Tibial nerve (tissue), 4 donors: ENCODE measurements at regions not wholly inside any gene's neighbourhood (a gene's known extent, or its start where the extent isn't known, plus 50 kb on each side); places are given as distances from the start of the nearest gene placed in this dataset.

Source experiments
- DNase-seq, 2 donors: peaks; one replicate each; pipeline ENCODE4 v3.0.0-alpha.2; 2019; ENCODE audit warnings: low spot score in 2 of 2
- H3K27ac ChIP-seq, 4 donors: fragments of 200-600 bp; sonication (generic) in 3 of 4; one replicate each; pipeline ENCODE4 v1.5.1; 2017 to 2019; ENCODE audit warnings: mild to moderate bottlenecking in 1 of 4
- H3K27me3 ChIP-seq, 2 donors: fragments of 200-600 bp; sonication (generic) in 1 of 2; one replicate each; pipeline versions ENCODE4 v1.5.1 to v1.6.0; 2017 to 2019
- H3K36me3 ChIP-seq, 3 donors: fragments of 200-600 bp; sonication (generic); one replicate each; pipeline ENCODE4 v1.5.1; 2018 to 2019
- H3K4me1 ChIP-seq, 4 donors: fragments of 200-600 bp; sonication (generic) in 3 of 4; one replicate each; pipeline ENCODE4 v1.5.1; 2017 to 2019
- H3K4me3 ChIP-seq, 4 donors: fragments of 200-600 bp; sonication (generic) in 3 of 4; one replicate each; pipeline ENCODE4 v1.5.1; 2017 to 2019; ENCODE audit warnings: mild to moderate bottlenecking in 1 of 4, moderate library complexity in 1 of 4
- H3K9me3 ChIP-seq, 4 donors: fragments of 200-600 bp; sonication (generic) in 3 of 4; one replicate each; pipeline ENCODE4 v1.5.1; 2017 to 2019
- CTCF ChIP-seq, 5 experiments: fragments of 200-600 bp in 3 of 5; fragments of 450-650 bp in 2 of 5; sonication (generic) in 3 of 5; IDR thresholded peaks; one replicate each; pipeline ENCODE4 v1.5.1; 2016 to 2019; ENCODE audit warnings: antibody characterized with exemption in 5 of 5, mild to moderate bottlenecking in 3 of 5, moderate library complexity in 2 of 5
- EP300 ChIP-seq, 2 donors: sonication (generic); formaldehyde crosslinking; IDR thresholded peaks; one replicate each; pipeline ENCODE4 v1.6.1; 2017; ENCODE audit warnings: antibody characterized with exemption in 2 of 2, mild to moderate bottlenecking in 1 of 2
- POLR2A ChIP-seq, 2 donors: fragments of 450-650 bp; IDR thresholded peaks; one replicate each; pipeline ENCODE4 v1.6.1; 2017; ENCODE audit warnings: antibody characterized with exemption in 2 of 2, mild to moderate bottlenecking in 2 of 2, moderate library complexity in 2 of 2
- WGBS, 2 donors: methylation state at CpG; one replicate each; pipeline ENCODE4 v1.1.5; 2018; 5-methylcytosine and 5-hydroxymethylcytosine counted together

- Histone ChIP-seq H3K36me3 (no peaks in the 10 kb centered on the region), H3K9me3 (peaks cover 0 to 11% (median 0%) of the 10 kb centered on the region in 4 donors), H3K4me1 (no peaks in the 10 kb centered on the region), H3K4me3 (no peak overlapping the region), H3K27me3 (no peaks in the 10 kb centered on the region), H3K27ac (no peak overlapping the region)
- DNase-seq, result no peak
- no peak for TF ChIP-seq POLR2A (IDR thresholded peaks at IDR 0.05)
- no peak for TF ChIP-seq CTCF (IDR thresholded peaks at IDR 0.05)
- TF ChIP-seq EP300 (IDR thresholded peaks at IDR 0.05), result no peak
- WGBS, 2 donors, result 95 to 96% methylated on average over 5 of the region's 6 CpGs
These were observed 934.7 kb upstream of the PRMT6 start for GRCh38 chr1:106121728-106122127.

DNA sequence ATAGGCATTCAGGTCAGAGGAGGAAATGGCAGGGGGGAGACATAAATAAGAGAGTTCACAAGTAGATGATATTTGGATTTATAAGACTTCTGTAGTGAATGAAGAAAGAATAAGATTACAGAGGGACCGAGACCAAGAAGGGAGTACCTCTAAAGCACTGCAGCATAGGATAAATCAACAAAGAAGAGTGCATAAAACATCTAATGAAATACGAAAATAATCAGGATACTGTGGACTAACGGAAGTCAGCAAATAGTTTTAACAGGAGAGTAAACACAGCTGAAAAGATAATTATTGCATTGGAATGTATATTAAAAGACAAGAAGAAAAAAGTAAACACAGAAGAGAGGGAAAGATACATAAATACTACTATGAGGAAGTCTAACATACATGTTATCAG is 921.9 kb upstream of the PRMT6 start:
- Histone ChIP-seq H3K4me1 (no peaks in the 10 kb centered on the region), H3K36me3 (no peaks in the 10 kb centered on the region), H3K27me3 (no peaks in the 10 kb centered on the region), H3K9me3 (no peaks in the 10 kb centered on the region), H3K27ac (no peak overlapping the region), H3K4me3 (no peak overlapping the region)
- DNase-seq, result no peak
- TF ChIP-seq EP300 (IDR thresholded peaks at IDR 0.05), result no peak
- no peak for TF ChIP-seq POLR2A (IDR thresholded peaks at IDR 0.05)
- TF ChIP-seq CTCF (IDR thresholded peaks at IDR 0.05), result no peak
- 40% methylated on average over 3 of the region's 3 CpGs for WGBS, 2 donors

GRCh38 chr1:106173101-106173500 is 883.4 kb upstream of the PRMT6 start:
- no peak for DNase-seq
- H3K27me3 ChIP-seq, result no peaks in the 10 kb centered on the region
- H3K36me3 ChIP-seq, result no peaks in the 10 kb centered on the region
- H3K27ac ChIP-seq, result no peak overlapping the region
- TF ChIP-seq CTCF (IDR thresholded peaks at IDR 0.05) (no peak), EP300 (IDR thresholded peaks at IDR 0.05) (no peak), POLR2A (IDR thresholded peaks at IDR 0.05) (no peak)
- no peak overlapping the region for H3K4me3 ChIP-seq
- H3K9me3 ChIP-seq, result peaks cover 0 to 6% (median 0%) of the 10 kb centered on the region in 4 donors
- whole genome bisulfite sequencing, 2 donors, result 87 to 93% methylated on average over 5 of the region's 5 CpGs
- H3K4me1 ChIP-seq, result no peaks in the 10 kb centered on the region

- no peaks in the 10 kb centered on the region for H3K4me1 ChIP-seq
- no peaks in the 10 kb centered on the region for H3K9me3 ChIP-seq
- H3K27ac ChIP-seq, result no peak overlapping the region
- no peak for DNase-seq
- no peaks in the 10 kb centered on the region for H3K27me3 ChIP-seq
- no peaks in the 10 kb centered on the region for H3K36me3 ChIP-seq
- TF ChIP-seq EP300 (IDR thresholded peaks at IDR 0.05) (no peak), CTCF (IDR thresholded peaks at IDR 0.05) (no peak), POLR2A (IDR thresholded peaks at IDR 0.05) (no peak)
- no peak overlapping the region for H3K4me3 ChIP-seq
These were observed 877.7 kb upstream of the PRMT6 start for GRCh38 chr1:106178791-106179190.

- peaks cover 0 to 2% (median 0%) of the 10 kb centered on the region in 4 donors for H3K9me3 ChIP-seq
- no peaks in the 10 kb centered on the region for H3K36me3 ChIP-seq
- no peaks in the 10 kb centered on the region for H3K4me1 ChIP-seq
- no peak overlapping the region for H3K4me3 ChIP-seq
- no peak for DNase-seq
- no peak overlapping the region for H3K27ac ChIP-seq
- TF ChIP-seq POLR2A (IDR thresholded peaks at IDR 0.05) (no peak), CTCF (IDR thresholded peaks at IDR 0.05) (no peak), EP300 (IDR thresholded peaks at IDR 0.05) (no peak)
- no peaks in the 10 kb centered on the region for H3K27me3 ChIP-seq
These were observed 874.6 kb upstream of the PRMT6 start for GRCh38 chr1:106181866-106182265.
